SK-N-SH (cell line): ENCODE measurements at regions not wholly inside any gene's neighbourhood (a gene's known extent, or its start where the extent isn't known, plus 50 kb on each side); places are given as distances from the start of the nearest gene placed in this dataset.

Experiments
- CTCF ChIA-PET: fragments of 300-600, 350-600 bp; formaldehyde crosslinking; extraction: SDS; loops from one replicate; lab custom pipeline; 2021; lab: Yijun Ruan, JAX
- POLR2A ChIA-PET: fragments of 350-600 bp; sonication (Branson Sonifier 250); formaldehyde crosslinking; extraction: SDS; loops from one replicate; lab custom pipeline; 2020; ENCODE audit warnings: antibody characterized with exemption, inconsistent platforms; lab: Yijun Ruan, JAX
- DNase-seq: peaks from one replicate; pipeline ENCODE4 v3.0.0; 2012
- H2AFZ ChIP-seq: fragments of 200-600 bp; sonication (generic); 2 replicates; pipeline ENCODE4 v1.8.1; 2016; ENCODE audit warnings: antibody characterized with exemption, mild to moderate bottlenecking, low read depth
- H3F3A ChIP-seq: fragments of 200-600 bp; sonication (generic); replicated peaks from 2 replicates; pipeline ENCODE3; 2016; ENCODE audit warnings: antibody characterized with exemption, mild to moderate bottlenecking; ENCODE audit not compliant: insufficient read depth
- H3K27ac ChIP-seq, 2 experiments: fragments of 200-500 bp in 1 of 2; fragments of 200-600 bp in 1 of 2; sonication (Bioruptor generic) in 1 of 2; sonication (generic), shearing (Covaris generic) in 1 of 2; 2 replicates each; pipeline versions ENCODE4 v1.5.1 to v1.6.1; 2014 to 2016; ENCODE audit warnings: low read depth in 2 of 2, inconsistent platforms in 1 of 2, low read length in 1 of 2, mild to moderate bottlenecking in 1 of 2, mixed read lengths in 1 of 2
- H3K27me3 ChIP-seq: fragments of 200-600 bp; sonication (generic), shearing (Covaris generic); 2 replicates; pipeline ENCODE4 v1.6.1; 2016; ENCODE audit warnings: mixed run types; ENCODE audit not compliant: insufficient read depth
- H3K36me3 ChIP-seq, 2 experiments: fragments of 200-500 bp in 1 of 2; fragments of 200-600 bp in 1 of 2; sonication (Bioruptor generic) in 1 of 2; sonication (generic) in 1 of 2; replicated peaks in 1 of 2; 2 replicates each; pipeline versions ENCODE3 to v1.5.1; 2014 to 2016; ENCODE audit warnings: low read length in 1 of 2, mild to moderate bottlenecking in 1 of 2; ENCODE audit not compliant: insufficient read depth in 2 of 2, control insufficient read depth in 1 of 2
- H3K4me1 ChIP-seq, 2 experiments: fragments of 200-500 bp in 1 of 2; fragments of 200-600 bp in 1 of 2; sonication (Bioruptor generic) in 1 of 2; sonication (generic), shearing (Covaris generic) in 1 of 2; 2 replicates each; pipeline versions ENCODE4 v1.5.1 to v1.6.1; 2014 to 2016; ENCODE audit warnings: low read depth in 1 of 2, low read length in 1 of 2, mixed run types in 1 of 2; ENCODE audit not compliant: insufficient read depth in 2 of 2, control insufficient read depth in 1 of 2
- H3K4me2 ChIP-seq: fragments of 200-600 bp; sonication (generic), shearing (Covaris generic); 2 replicates; pipeline ENCODE4 v1.6.1; 2017; ENCODE audit warnings: mixed run types
- H3K4me3 ChIP-seq, 2 experiments: fragments of 200-500 bp in 1 of 2; fragments of 200-600 bp in 1 of 2; sonication (Bioruptor generic) in 1 of 2; sonication (generic), shearing (Covaris generic) in 1 of 2; 2 replicates each; pipeline versions ENCODE4 v1.5.1 to v1.8.1; 2014 to 2016; ENCODE audit warnings: low read depth in 2 of 2, inconsistent platforms in 1 of 2, low read length in 1 of 2, mild to moderate bottlenecking in 1 of 2, mixed read lengths in 1 of 2, moderate library complexity in 1 of 2
- H3K79me2 ChIP-seq: fragments of 200-600 bp; sonication (generic); 2 replicates; pipeline ENCODE4 v1.8.1; 2017; ENCODE audit warnings: mild to moderate bottlenecking; ENCODE audit not compliant: insufficient read depth
- H3K9ac ChIP-seq: fragments of 200-600 bp; sonication (generic); 2 replicates; pipeline ENCODE4 v1.6.1; 2017; ENCODE audit warnings: mixed run types
- H3K9me2 ChIP-seq: fragments of 200-600 bp; sonication (generic); 2 replicates; pipeline ENCODE4 v1.6.1; 2017; ENCODE audit warnings: mixed run types
- H3K9me3 ChIP-seq: fragments of 200-600 bp; sonication (generic); 2 replicates; pipeline ENCODE4 v1.6.1; 2017; ENCODE audit warnings: mixed run types, mild to moderate bottlenecking, moderate library complexity
- H4K20me1 ChIP-seq: fragments of 200-600 bp; sonication (generic); 2 replicates; pipeline ENCODE4 v1.6.1; 2017; ENCODE audit warnings: mild to moderate bottlenecking, mixed run types; ENCODE audit not compliant: insufficient read depth
- ELF1 ChIP-seq: IDR thresholded peaks from 2 replicates; pipeline ENCODE4 v1.4.0; 2012
- EP300 ChIP-seq, 2 experiments: IDR thresholded peaks; 2 replicates each; pipeline versions ENCODE4 v1.4.0 to v1.6.1; 2012; ENCODE audit warnings: borderline replicate concordance in 1 of 2, low read depth in 1 of 2, low read length in 1 of 2
- EZH2phosphoT487 ChIP-seq: fragments of 200-600 bp; sonication (generic); IDR thresholded peaks from 2 replicates; pipeline ENCODE4 v1.6.1; 2017; ENCODE audit warnings: low read depth, mixed run types, mild to moderate bottlenecking, antibody characterized with exemption, moderate library complexity, borderline replicate concordance
- FOSL2 ChIP-seq: IDR thresholded peaks from 2 replicates; pipeline ENCODE4 v1.4.0; 2012; ENCODE audit warnings: low read depth, mild to moderate bottlenecking, moderate library complexity, borderline replicate concordance
- FOXJ3 ChIP-seq: sonication (generic); formaldehyde crosslinking; IDR thresholded peaks from 2 replicates; pipeline ENCODE4 v1.5.1; 2020; ENCODE audit warnings: mild to moderate bottlenecking, missing genetic modification reagents
- FOXM1 ChIP-seq: IDR thresholded peaks from 2 replicates; pipeline ENCODE4 v1.4.0; 2012; ENCODE audit warnings: low read depth, mild to moderate bottlenecking
- GABPA ChIP-seq: IDR thresholded peaks from 2 replicates; pipeline ENCODE4 v1.4.0; 2012; ENCODE audit warnings: low read depth, mild to moderate bottlenecking
- JUND ChIP-seq: IDR thresholded peaks from 2 replicates; pipeline ENCODE4 v1.4.0; 2012
- MEF2A ChIP-seq: IDR thresholded peaks from 2 replicates; pipeline ENCODE4 v1.4.0; 2012; ENCODE audit warnings: low read depth, borderline replicate concordance
- NFIC ChIP-seq: IDR thresholded peaks from 2 replicates; pipeline ENCODE4 v1.4.0; 2012; ENCODE audit warnings: borderline replicate concordance
- NRF1 ChIP-seq: IDR thresholded peaks from 2 replicates; pipeline ENCODE4 v1.6.1; 2012; ENCODE audit warnings: low read depth, mild to moderate bottlenecking, low read length
- RCOR1 ChIP-seq: fragments of 150-350 bp; IDR thresholded peaks from 2 replicates; pipeline ENCODE4 v1.6.1; 2017; ENCODE audit warnings: antibody characterized with exemption, low read length
- RFX5 ChIP-seq: IDR thresholded peaks from 2 replicates; pipeline ENCODE4 v1.6.1; 2012; ENCODE audit warnings: mild to moderate bottlenecking, improper control_type of control experiment, low read length
- RXRA ChIP-seq: IDR thresholded peaks from 2 replicates; pipeline ENCODE4 v1.4.0; 2012; ENCODE audit warnings: low read depth, mild to moderate bottlenecking, borderline replicate concordance
- TCF12 ChIP-seq: IDR thresholded peaks from 2 replicates; pipeline ENCODE4 v1.4.0; 2012
- YY1 ChIP-seq: IDR thresholded peaks from 2 replicates; pipeline ENCODE4 v1.4.0; 2012; ENCODE audit warnings: low read depth, mild to moderate bottlenecking
- WGBS: methylation state at CpG from one replicate; pipeline ENCODE4 v1.1.6; 2017; ENCODE audit warnings: low lambda C conversion rate; 5-methylcytosine and 5-hydroxymethylcytosine counted together
- TF ChIP-seq, protein P1 (sequence below): IDR thresholded peaks from 2 replicates; pipeline ENCODE4 v1.6.1; 2012; ENCODE audit warnings: mild to moderate bottlenecking, low read depth, low read length, moderate library complexity
- TF ChIP-seq, protein P2 (sequence below): IDR thresholded peaks from 2 replicates; pipeline ENCODE4 v1.4.0; 2012; ENCODE audit warnings: low read depth

DNA sequence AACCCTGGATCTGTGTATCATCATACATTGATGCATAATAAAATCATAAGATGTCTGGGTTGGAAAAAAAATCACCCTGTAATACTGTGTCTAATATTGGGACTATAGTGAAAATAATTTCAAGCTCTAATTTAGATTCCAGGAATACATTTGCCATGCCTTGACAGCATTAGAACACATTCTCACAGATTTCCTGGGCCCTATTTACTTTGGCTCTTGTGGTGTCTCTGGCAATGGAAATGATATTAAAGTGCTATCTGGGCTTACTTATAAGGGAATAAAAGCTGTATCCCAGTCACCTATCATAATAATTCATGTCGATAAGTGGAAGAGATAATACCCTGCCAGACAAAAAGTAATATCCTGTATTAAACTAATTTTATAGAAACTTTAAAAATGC, 472.0 kb downstream of the ZPLD1 start:
- Histone ChIP-seq H3K4me3 (no peak overlapping the region), H3K4me2 (no peak overlapping the region), H3F3A (no peaks in the 10 kb centered on the region), H3K4me1 (peaks cover 0 to 2% of the 10 kb centered on the region in 2 experiments; a peak in 1 of 4 replicates), H3K36me3 (no peaks in the 10 kb centered on the region), H3K9ac (no peak overlapping the region), H3K9me2 (no peaks in the 10 kb centered on the region), H3K79me2 (no peaks in the 10 kb centered on the region), H3K9me3 (no peaks in the 10 kb centered on the region), H4K20me1 (no peaks in the 10 kb centered on the region), H3K27me3 (no peaks in the 10 kb centered on the region), H3K27ac (peak overlapping the region in 1 of 2 experiments; percentile 64; a peak in 2 of 4 replicates), H2AFZ (no peak overlapping the region)
- ChIA-PET POLR2A (no interaction called here), CTCF (no interaction called here)
- DNase-seq, result no peak
- 12% methylated on average over 1 of the region's 1 CpG for WGBS
- TF ChIP-seq NFIC, result no peak
- TF ChIP-seq GABPA, result no peak
- TF ChIP-seq MEF2A, result no peak
- no peak for TF ChIP-seq EZH2phosphoT487
- TF ChIP-seq JUND, result no peak
- peak; percentile 65; the same call in 1 of the 2 replicates for TF ChIP-seq RCOR1
- no peak for TF ChIP-seq FOXJ3 (CRISPR knock-in tag)
- no peak for TF ChIP-seq YY1
- TF ChIP-seq, protein P1, sequence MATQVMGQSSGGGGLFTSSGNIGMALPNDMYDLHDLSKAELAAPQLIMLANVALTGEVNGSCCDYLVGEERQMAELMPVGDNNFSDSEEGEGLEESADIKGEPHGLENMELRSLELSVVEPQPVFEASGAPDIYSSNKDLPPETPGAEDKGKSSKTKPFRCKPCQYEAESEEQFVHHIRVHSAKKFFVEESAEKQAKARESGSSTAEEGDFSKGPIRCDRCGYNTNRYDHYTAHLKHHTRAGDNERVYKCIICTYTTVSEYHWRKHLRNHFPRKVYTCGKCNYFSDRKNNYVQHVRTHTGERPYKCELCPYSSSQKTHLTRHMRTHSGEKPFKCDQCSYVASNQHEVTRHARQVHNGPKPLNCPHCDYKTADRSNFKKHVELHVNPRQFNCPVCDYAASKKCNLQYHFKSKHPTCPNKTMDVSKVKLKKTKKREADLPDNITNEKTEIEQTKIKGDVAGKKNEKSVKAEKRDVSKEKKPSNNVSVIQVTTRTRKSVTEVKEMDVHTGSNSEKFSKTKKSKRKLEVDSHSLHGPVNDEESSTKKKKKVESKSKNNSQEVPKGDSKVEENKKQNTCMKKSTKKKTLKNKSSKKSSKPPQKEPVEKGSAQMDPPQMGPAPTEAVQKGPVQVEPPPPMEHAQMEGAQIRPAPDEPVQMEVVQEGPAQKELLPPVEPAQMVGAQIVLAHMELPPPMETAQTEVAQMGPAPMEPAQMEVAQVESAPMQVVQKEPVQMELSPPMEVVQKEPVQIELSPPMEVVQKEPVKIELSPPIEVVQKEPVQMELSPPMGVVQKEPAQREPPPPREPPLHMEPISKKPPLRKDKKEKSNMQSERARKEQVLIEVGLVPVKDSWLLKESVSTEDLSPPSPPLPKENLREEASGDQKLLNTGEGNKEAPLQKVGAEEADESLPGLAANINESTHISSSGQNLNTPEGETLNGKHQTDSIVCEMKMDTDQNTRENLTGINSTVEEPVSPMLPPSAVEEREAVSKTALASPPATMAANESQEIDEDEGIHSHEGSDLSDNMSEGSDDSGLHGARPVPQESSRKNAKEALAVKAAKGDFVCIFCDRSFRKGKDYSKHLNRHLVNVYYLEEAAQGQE, result no peak
- TF ChIP-seq TCF12, result no peak
- no peak for TF ChIP-seq FOSL2
- TF ChIP-seq RFX5, result no peak
- TF ChIP-seq EP300 (IDR thresholded peaks at IDR 0.05; ENCODE audit: borderline replicate concordance in 1 of 2, low read depth in 1 of 2, low read length in 1 of 2), result peak in 1 of 2 experiments; percentile 38; a peak in 1 of 4 replicates
- no peak for TF ChIP-seq NRF1
- TF ChIP-seq RXRA, result no peak
- TF ChIP-seq, protein P2, sequence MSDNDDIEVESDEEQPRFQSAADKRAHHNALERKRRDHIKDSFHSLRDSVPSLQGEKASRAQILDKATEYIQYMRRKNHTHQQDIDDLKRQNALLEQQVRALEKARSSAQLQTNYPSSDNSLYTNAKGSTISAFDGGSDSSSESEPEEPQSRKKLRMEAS, result no peak
- no peak for TF ChIP-seq FOXM1

DNA sequence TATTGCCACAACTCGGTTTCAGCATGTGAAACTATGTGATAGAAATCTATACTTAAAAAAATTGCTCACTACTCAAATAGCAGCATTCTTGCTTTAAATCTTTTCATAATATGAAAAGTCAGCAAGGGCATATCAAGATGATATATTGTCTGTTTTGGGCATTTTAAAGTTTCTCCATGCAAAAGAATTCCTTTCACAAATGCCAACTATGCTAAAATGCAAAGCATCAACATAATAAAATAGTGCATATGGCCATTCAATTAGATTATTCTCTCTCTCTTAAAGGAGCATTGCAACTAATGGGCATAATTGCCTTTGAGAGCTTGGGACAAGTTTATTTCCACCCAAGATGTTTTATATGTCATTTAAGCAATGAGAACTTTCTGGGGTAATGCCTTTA, 475.1 kb downstream of the ZPLD1 start:
- no peaks in the 10 kb centered on the region for H4K20me1 ChIP-seq
- WGBS, result 5% methylated on average over 1 of the region's 1 CpG
- TF ChIP-seq ELF1, result no peak
- no peak; a peak in 1 of 4 replicates for TF ChIP-seq EP300 (IDR thresholded peaks at IDR 0.05; ENCODE audit: borderline replicate concordance in 1 of 2, low read depth in 1 of 2, low read length in 1 of 2)
- no peak for TF ChIP-seq TCF12
- TF ChIP-seq FOSL2, result no peak
- TF ChIP-seq RCOR1, result no peak
- H3F3A ChIP-seq, result no peaks in the 10 kb centered on the region
- H2AFZ ChIP-seq, result no peak overlapping the region
- CTCF ChIA-PET, result no interaction called here
- no peak for DNase-seq
- no peaks in the 10 kb centered on the region for H3K36me3 ChIP-seq
- H3K79me2 ChIP-seq, result no peaks in the 10 kb centered on the region
- H3K4me1 ChIP-seq, result peaks cover 0 to 2% of the 10 kb centered on the region in 2 experiments; a peak in 1 of 4 replicates
- H3K4me3 ChIP-seq, result no peak overlapping the region
- H3K27ac ChIP-seq, result no peak overlapping the region
- POLR2A ChIA-PET, result no interaction called here
- H3K27me3 ChIP-seq, result no peaks in the 10 kb centered on the region
- H3K9ac ChIP-seq, result no peak overlapping the region
- no peaks in the 10 kb centered on the region for H3K9me2 ChIP-seq
- H3K4me2 ChIP-seq, result no peak overlapping the region
- no peaks in the 10 kb centered on the region for H3K9me3 ChIP-seq
